GM23338 (cell line): ENCODE measurements at regions not wholly inside any gene's neighbourhood (a gene's known extent, or its start where the extent isn't known, plus 50 kb on each side); places are given as distances from the start of the nearest gene placed in this dataset.

ENCODE experiments used
- ATAC-seq: fragments of 200-7000 bp; cut with Tn5 transposase; 3 replicates; pipeline ENCODE4 v1.9.1; 2020
- DNase-seq: peaks from one replicate; pipeline ENCODE4 v3.0.0-alpha.2; 2015; ENCODE audit warnings: low spot score
- H2AFZ ChIP-seq: fragments of 200-600 bp; sonication (generic); 2 replicates; pipeline ENCODE4 v1.8.0; 2016; ENCODE audit warnings: antibody characterized with exemption, mild to moderate bottlenecking, moderate library complexity
- H3F3A ChIP-seq: fragments of 200-600 bp; sonication (generic); replicated peaks from 2 replicates; pipeline ENCODE4 v1.8.0; 2017; ENCODE audit warnings: antibody characterized with exemption, mixed run types, low read depth
- H3K27ac ChIP-seq: fragments of 200-600 bp; sonication (generic); 2 replicates; pipeline ENCODE4 v1.6.1; 2016; ENCODE audit warnings: low read depth
- H3K27me3 ChIP-seq: fragments of 200-600 bp; sonication (generic); 2 replicates; pipeline ENCODE4 v1.8.0; 2016; ENCODE audit warnings: mild to moderate bottlenecking, mixed run types, moderate library complexity; ENCODE audit not compliant: insufficient read depth
- H3K36me3 ChIP-seq: fragments of 200-600 bp; sonication (generic); 2 replicates; pipeline ENCODE4 v1.8.0; 2016; ENCODE audit warnings: mild to moderate bottlenecking; ENCODE audit not compliant: insufficient read depth
- H3K4me1 ChIP-seq: fragments of 200-600 bp; sonication (generic); 2 replicates; pipeline ENCODE4 v1.8.0; 2016; ENCODE audit warnings: mild to moderate bottlenecking, moderate library complexity; ENCODE audit not compliant: insufficient read depth
- H3K4me2 ChIP-seq: fragments of 200-600 bp; sonication (generic); 2 replicates; pipeline ENCODE4 v1.7.1; 2017; ENCODE audit warnings: mixed run types
- H3K4me3 ChIP-seq: fragments of 200-600 bp; sonication (generic); 2 replicates; pipeline ENCODE4 v1.6.1; 2016; ENCODE audit warnings: mixed run types
- H3K79me2 ChIP-seq: fragments of 200-600 bp; sonication (generic); replicated peaks from 2 replicates; pipeline ENCODE4 v1.8.0; 2017; ENCODE audit warnings: mild to moderate bottlenecking; ENCODE audit not compliant: insufficient read depth
- H3K9me2 ChIP-seq: fragments of 200-600 bp; sonication (generic); 2 replicates; pipeline ENCODE4 v1.8.0; 2017; ENCODE audit not compliant: insufficient read depth
- H4K20me1 ChIP-seq: fragments of 200-600 bp; sonication (generic); replicated peaks from 2 replicates; pipeline ENCODE4 v1.8.0; 2017; ENCODE audit warnings: mild to moderate bottlenecking; ENCODE audit not compliant: insufficient read depth
- H3K27ac Mint-ChIP-seq: 2 replicates; pipeline ENCODE4 v1.8.0; 2020; ENCODE audit warnings: inconsistent platforms, mild to moderate bottlenecking, moderate library complexity, mixed read lengths
- H3K27me3 Mint-ChIP-seq: 3 replicates; pipeline ENCODE4 v1.8.0; 2022; ENCODE audit warnings: low read depth, mild to moderate bottlenecking, moderate library complexity, mixed read lengths, inconsistent platforms; ENCODE audit not compliant: insufficient read depth, poor library complexity
- H3K36me3 Mint-ChIP-seq: 3 replicates; pipeline ENCODE4 v1.8.0; 2021; ENCODE audit warnings: low read depth, mild to moderate bottlenecking, inconsistent platforms, moderate library complexity, mixed read lengths
- H3K4me1 Mint-ChIP-seq: 3 replicates; pipeline ENCODE4 v1.8.0; 2020; ENCODE audit warnings: mild to moderate bottlenecking, inconsistent platforms, mixed read lengths
- H3K4me3 Mint-ChIP-seq: 3 replicates; pipeline ENCODE4 v1.8.0; 2021; ENCODE audit warnings: moderate library complexity, mild to moderate bottlenecking, inconsistent platforms, mixed read lengths
- H3K9me3 Mint-ChIP-seq: 3 replicates; pipeline ENCODE4 v1.8.0; 2020; ENCODE audit warnings: moderate library complexity, mild to moderate bottlenecking, inconsistent platforms, mixed read lengths
- CREB1 ChIP-seq: fragments of 250-450 bp; sonication (Bioruptor Pico); IDR thresholded peaks from 2 replicates; pipeline ENCODE4 v1.5.0; 2020; ENCODE audit warnings: low read depth, mild to moderate bottlenecking, moderate library complexity
- CTCF ChIP-seq, 2 experiments: fragments of 200-600 bp in 1 of 2; sonication (generic) in 1 of 2; conservative IDR thresholded peaks; 2 replicates each; pipeline versions ENCODE4 v1.5.1 to v1.6.1; 2016 to 2017; ENCODE audit warnings: antibody characterized with exemption in 2 of 2, low read depth in 2 of 2, mild to moderate bottlenecking in 2 of 2, moderate library complexity in 1 of 2
- ETS1 ChIP-seq: IDR thresholded peaks from 2 replicates; pipeline ENCODE4 v1.6.1; 2016; ENCODE audit warnings: antibody characterized with exemption
- EZH2 ChIP-seq: fragments of 200-600 bp; sonication (generic); IDR thresholded peaks from one replicate; pipeline ENCODE4 v1.8.0; 2017; ENCODE audit warnings: antibody characterized with exemption, mild to moderate bottlenecking, low read depth; ENCODE audit not compliant: unreplicated experiment
- EZH2phosphoT487 ChIP-seq: fragments of 200-600 bp; sonication (generic); IDR thresholded peaks from one replicate; pipeline ENCODE4 v1.8.1; 2018; ENCODE audit warnings: antibody characterized with exemption; ENCODE audit not compliant: unreplicated experiment
- JUNB ChIP-seq: IDR thresholded peaks from one replicate; pipeline ENCODE4 v1.6.1; 2016; ENCODE audit warnings: antibody characterized with exemption; ENCODE audit not compliant: unreplicated experiment
- NANOG ChIP-seq: IDR thresholded peaks from 2 replicates; pipeline ENCODE4 v1.6.1; 2016; ENCODE audit warnings: antibody characterized with exemption, borderline replicate concordance
- POLR2AphosphoS5 ChIP-seq: IDR thresholded peaks from 2 replicates; pipeline ENCODE4 v1.6.1; 2016; ENCODE audit warnings: antibody characterized with exemption, low read depth
- STAT1 ChIP-seq: IDR thresholded peaks from one replicate; pipeline ENCODE4 v1.6.1; 2016; ENCODE audit warnings: antibody characterized with exemption; ENCODE audit not compliant: unreplicated experiment
- ZNF114 ChIP-seq: fragments of 250-450 bp; sonication (Bioruptor Pico); IDR thresholded peaks from 2 replicates; pipeline ENCODE4 v1.5.0; 2020; ENCODE audit warnings: mild to moderate bottlenecking, moderate library complexity
- ZNF331 ChIP-seq: fragments of 250-450 bp; sonication (Bioruptor Pico); IDR thresholded peaks from 2 replicates; pipeline ENCODE4 v1.5.0; 2020; ENCODE audit warnings: low read depth, mild to moderate bottlenecking, moderate library complexity
- ZNF462 ChIP-seq: fragments of 250-450 bp; sonication (Bioruptor Pico); IDR thresholded peaks from 2 replicates; pipeline ENCODE4 v1.5.0; 2020; ENCODE audit warnings: mild to moderate bottlenecking, moderate library complexity

GRCh38 chr6:1025821-1026220, 286.1 kb upstream of the FOXQ1 start:
- Histone ChIP-seq H4K20me1 (no peaks in the 10 kb centered on the region), H3K36me3 (no peaks in the 10 kb centered on the region), H3K27me3 (no peaks in the 10 kb centered on the region), H2AFZ (no peak overlapping the region), H3K27ac (no peak overlapping the region), H3K79me2 (no peaks in the 10 kb centered on the region), H3K9me2 (peaks cover 9% of the 10 kb centered on the region), H3K4me2 (no peak overlapping the region), H3F3A (no peaks in the 10 kb centered on the region), H3K4me3 (no peak overlapping the region), H3K4me1 (peaks cover 3% of the 10 kb centered on the region; the same call in 1 of the 2 replicates)
- peaks cover 35% of the 10 kb centered on the region for H3K4me1 Mint-ChIP-seq
- H3K27me3 Mint-ChIP-seq: peaks cover 7% of the 10 kb centered on the region
- no peak overlapping the region for H3K4me3 Mint-ChIP-seq
- no peak for DNase-seq
- no peaks in the 10 kb centered on the region for H3K36me3 Mint-ChIP-seq
- no peak for ATAC-seq
- TF ChIP-seq ZNF331 (CRISPR knock-in tag) (no peak), ZNF114 (CRISPR knock-in tag) (no peak), POLR2AphosphoS5 (no peak), ETS1 (no peak), ZNF462 (no peak), EZH2phosphoT487 (no peak), CREB1 (CRISPR knock-in tag) (no peak), EZH2 (no peak), NANOG (no peak), STAT1 (no peak), CTCF (conservative IDR thresholded peaks at IDR 0.05; ENCODE audit: low read depth in 2 of 2) (no peak), JUNB (no peak)
- H3K9me3 Mint-ChIP-seq: peaks cover 14% of the 10 kb centered on the region
- no peak overlapping the region for H3K27ac Mint-ChIP-seq
